HL-60 (cell line): ENCODE measurements at regions not wholly inside any gene's neighbourhood (a gene's known extent, or its start where the extent isn't known, plus 50 kb on each side); places are given as distances from the start of the nearest gene placed in this dataset.

ENCODE experiments used
- DNase-seq, 2 experiments: peaks; one replicate each; pipeline ENCODE4 v3.0.0-alpha.2; 2010 to 2020; ENCODE audit warnings: low read depth in 1 of 2, low spot score in 1 of 2
- H3K27ac ChIP-seq: fragments of 250-450 bp; sonication (Bioruptor Pico); replicated peaks from 2 replicates; pipeline ENCODE4 v1.5.1; 2020; ENCODE audit warnings: mild to moderate bottlenecking, moderate library complexity
- H3K27me3 ChIP-seq: fragments of 250-450 bp; sonication (Bioruptor Pico); 2 replicates; pipeline ENCODE4 v1.5.1; 2021; ENCODE audit warnings: mild to moderate bottlenecking, moderate library complexity; ENCODE audit not compliant: insufficient read depth, poor library complexity, severe bottlenecking
- H3K4me3 ChIP-seq: replicated peaks from 2 replicates; pipeline ENCODE4 v1.5.1; 2011; ENCODE audit warnings: mild to moderate bottlenecking, control low read depth, low read length; ENCODE audit not compliant: insufficient read depth
- CTCF ChIP-seq: IDR thresholded peaks from one replicate; pipeline ENCODE4 v1.5.1; 2011; ENCODE audit warnings: low read length, control low read depth, inconsistent platforms; ENCODE audit not compliant: insufficient read depth
- GABPA ChIP-seq: IDR thresholded peaks from 2 replicates; pipeline ENCODE4 v1.6.1; 2012; ENCODE audit warnings: low read depth
- POLR2AphosphoS5 ChIP-seq: IDR thresholded peaks from 2 replicates; pipeline ENCODE4 v1.6.1; 2012; ENCODE audit warnings: low read depth
- REST ChIP-seq: IDR thresholded peaks from 2 replicates; pipeline ENCODE4 v1.6.1; 2012; ENCODE audit warnings: low read depth; ENCODE audit not compliant: insufficient replicate concordance
- SPI1 ChIP-seq: IDR thresholded peaks from 2 replicates; pipeline ENCODE4 v1.6.1; 2012; ENCODE audit warnings: low read depth, mild to moderate bottlenecking, borderline replicate concordance

- H3K4me3 ChIP-seq = no peak overlapping the region
- DNase-seq = no peak
- no peaks in the 10 kb centered on the region for H3K27me3 ChIP-seq
- H3K27ac ChIP-seq = no peak overlapping the region
- no peak for TF ChIP-seq GABPA
- TF ChIP-seq POLR2AphosphoS5 = no peak
- no peak for TF ChIP-seq SPI1
- no peak for TF ChIP-seq REST
- no peak for TF ChIP-seq CTCF
Measured at GRCh38 chr5:124621279-124621678, 125.2 kb downstream of the ZNF608 start.

- no peak for DNase-seq
- TF ChIP-seq POLR2AphosphoS5 (no peak), CTCF (no peak), REST (no peak), GABPA (no peak), SPI1 (no peak)
- Histone ChIP-seq H3K27me3 (no peaks in the 10 kb centered on the region), H3K4me3 (no peak overlapping the region), H3K27ac (no peak overlapping the region)
Measured at GRCh38 chr5:124620743-124621142, 125.7 kb downstream of the ZNF608 start.

- no peak overlapping the region for H3K27ac ChIP-seq
Measured at GRCh38 chr5:124619121-124619520, 127.3 kb downstream of the ZNF608 start.

More at GRCh38 chr5:124619121-124619520, 127.3 kb downstream of the ZNF608 start:
- Histone ChIP-seq H3K27me3 (no peaks in the 10 kb centered on the region), H3K4me3 (no peak overlapping the region)
- no peak for TF ChIP-seq SPI1
- no peak for TF ChIP-seq POLR2AphosphoS5
- no peak for TF ChIP-seq CTCF
- no peak for TF ChIP-seq REST
- no peak for DNase-seq
